K562 (cell line): ENCODE measurements at regions not wholly inside any gene's neighbourhood (a gene's known extent, or its start where the extent isn't known, plus 50 kb on each side); places are given as distances from the start of the nearest gene placed in this dataset.

Experiments
- ATAC-seq: fragments of 200-7000 bp; cut with Tn5 transposase; 3 replicates; pipeline ENCODE4 v1.9.1; 2020; ENCODE audit warnings: moderate library complexity
- BruUV-seq: library from RNA; stranded (reverse); fragments of 400-500 nt; replicated peaks from 2 replicates; lab custom pipeline; 2021; lab: Mats Ljungman, UMichigan
- CTCF ChIA-PET: fragments of 300-600 bp; formaldehyde crosslinking; extraction: SDS; loops from one replicate; lab custom pipeline; 2021; ENCODE audit warnings: low intra/inter-chr PET ratio; lab: Yijun Ruan, JAX
- POLR2A ChIA-PET: fragments of 300-600, 350-650 bp; sonication (Branson Sonifier 250); formaldehyde crosslinking; extraction: SDS; loops from one replicate; lab custom pipeline; 2021; ENCODE audit warnings: antibody characterized with exemption, inconsistent platforms; lab: Yijun Ruan, JAX
- DNase-seq, 4 experiments: peaks; one replicate each; pipeline versions ENCODE4 v3.0.0 to v3.0.0-alpha.2; 2011 to 2018; ENCODE audit warnings: low spot score in 3 of 4, mixed read lengths in 3 of 4; ENCODE audit errors: extremely low read depth in 1 of 4
- FAIRE-seq: peaks from 2 replicates; lab custom pipeline; 2011; peaks lifted over from hg19 to GRCh38; lab: Jason Lieb, UNC
- H2AFZ ChIP-seq: 2 replicates; pipeline ENCODE4 v1.6.0; 2011; ENCODE audit warnings: low read depth, low read length, control low read depth, inconsistent platforms
- H3K27ac ChIP-seq: fragments of 200-600 bp; 3 replicates; pipeline ENCODE4 v1.8.0; 2011; ENCODE audit warnings: low read depth, mild to moderate bottlenecking, control low read depth, inconsistent platforms, low read length, moderate library complexity, mixed read lengths; ENCODE audit errors: extremely low read depth
- H3K27me3 ChIP-seq, 2 experiments: fragments of 300-600 bp in 1 of 2; 2 replicates in 1 of 2; 3 replicates in 1 of 2; pipeline versions ENCODE4 v1.6.0 to v1.8.0; 2011; ENCODE audit warnings: inconsistent platforms in 2 of 2, low read length in 2 of 2, mild to moderate bottlenecking in 1 of 2, mixed read lengths in 1 of 2, moderate library complexity in 1 of 2; ENCODE audit not compliant: control insufficient read depth in 2 of 2, insufficient read depth in 2 of 2
- H3K36me3 ChIP-seq: fragments of 300-600 bp; 3 replicates; pipeline ENCODE4 v1.8.0; 2011; ENCODE audit warnings: mild to moderate bottlenecking, low read length, inconsistent platforms; ENCODE audit not compliant: control insufficient read depth, insufficient read depth
- H3K4me1 ChIP-seq, 2 experiments: fragments of 200-600 bp in 1 of 2; replicated peaks in 1 of 2; 2 replicates in 1 of 2; 3 replicates in 1 of 2; pipeline versions ENCODE4 v1.5.1 to v1.8.0; 2011; ENCODE audit warnings: inconsistent platforms in 2 of 2, low read length in 2 of 2, mild to moderate bottlenecking in 1 of 2, mixed read lengths in 1 of 2, moderate library complexity in 1 of 2; ENCODE audit not compliant: control insufficient read depth in 2 of 2, insufficient read depth in 2 of 2
- H3K4me2 ChIP-seq: 2 replicates; pipeline ENCODE4 v1.6.1; 2011; ENCODE audit warnings: low read length, control low read depth, inconsistent platforms, mixed read lengths; ENCODE audit not compliant: insufficient read depth
- H3K4me3 ChIP-seq: fragments of 200-600 bp; sonication (generic), shearing (Covaris generic); 2 replicates; pipeline ENCODE4 v1.5.1; 2016; ENCODE audit warnings: control low read depth, inconsistent platforms
- H3K79me2 ChIP-seq: fragments of 200-600 bp; 3 replicates; pipeline ENCODE4 v1.8.0; 2011; ENCODE audit warnings: low read length, inconsistent platforms; ENCODE audit not compliant: control insufficient read depth, insufficient read depth
- H3K9ac ChIP-seq, 2 experiments: 2 replicates each; pipeline versions ENCODE4 v1.6.0 to v1.6.1; 2011; ENCODE audit warnings: low read depth in 2 of 2, low read length in 2 of 2, control low read depth in 1 of 2, inconsistent platforms in 1 of 2, mild to moderate bottlenecking in 1 of 2, mixed read lengths in 1 of 2; ENCODE audit not compliant: insufficient read depth in 1 of 2
- H3K9me1 ChIP-seq: one replicate; pipeline ENCODE4 v1.6.0; 2011; ENCODE audit warnings: inconsistent platforms, mild to moderate bottlenecking, low read length, moderate library complexity; ENCODE audit not compliant: control insufficient read depth, insufficient read depth
- H3K9me3 ChIP-seq: replicated peaks from 2 replicates; pipeline ENCODE4 v1.5.1; 2011; ENCODE audit warnings: low read depth, low read length, inconsistent platforms; ENCODE audit not compliant: control insufficient read depth, insufficient read depth
- H4K20me1 ChIP-seq: replicated peaks from 2 replicates; pipeline ENCODE4 v1.6.1; 2011; ENCODE audit warnings: low read length, inconsistent platforms, mixed read lengths; ENCODE audit not compliant: control insufficient read depth, insufficient read depth
- BACH1 ChIP-seq: fragments of 200-800 bp; sonication (Bioruptor generic); IDR thresholded peaks from 2 replicates; pipeline ENCODE4 v1.6.1; 2016; ENCODE audit warnings: missing genetic modification characterization, missing compliant biosample characterization
- CC2D1A ChIP-seq: fragments of 450-650 bp; IDR thresholded peaks from 2 replicates; pipeline ENCODE4 v1.6.1; 2017; ENCODE audit warnings: mild to moderate bottlenecking
- CXXC5 ChIP-seq: fragments of 250-450 bp; sonication (Bioruptor Pico); IDR thresholded peaks from 2 replicates; pipeline ENCODE4 v1.8.0; 2022; ENCODE audit warnings: inconsistent platforms, mild to moderate bottlenecking, moderate library complexity
- ETV1 ChIP-seq: fragments of 450-650 bp; conservative IDR thresholded peaks from 2 replicates; pipeline ENCODE4 v1.6.1; 2016; ENCODE audit warnings: missing genetic modification characterization, control low read depth, low read depth, missing compliant biosample characterization
- GATAD2B ChIP-seq: fragments of 450-650 bp; IDR thresholded peaks from 2 replicates; pipeline ENCODE4 v1.6.1; 2017; ENCODE audit warnings: mild to moderate bottlenecking, borderline replicate concordance
- HIVEP1 ChIP-seq: fragments of 250-450 bp; sonication (Bioruptor Pico); IDR thresholded peaks from 2 replicates; pipeline ENCODE4 v1.4.0; 2020; ENCODE audit warnings: mild to moderate bottlenecking
- NRF1 ChIP-seq, 2 experiments: fragments of 450-650 bp; IDR thresholded peaks in 1 of 2; conservative IDR thresholded peaks in 1 of 2; 2 replicates each; pipeline ENCODE4 v1.6.1; 2014; ENCODE audit warnings: mild to moderate bottlenecking in 2 of 2
- ZNF197 ChIP-seq: fragments of 200-800 bp; sonication (Bioruptor generic); IDR thresholded peaks from 2 replicates; pipeline ENCODE4 v1.6.1; 2016; ENCODE audit warnings: low read depth, missing genetic modification characterization, missing compliant biosample characterization
- ZNF431 ChIP-seq: sonication (generic); formaldehyde crosslinking; IDR thresholded peaks from 2 replicates; pipeline ENCODE4 v1.8.0; 2022; ENCODE audit warnings: mild to moderate bottlenecking, missing genetic modification reagents
- WGBS: fragments of 100-300 bp; shearing (Covaris generic); methylation state at CpG from one replicate; pipeline ENCODE4 v1.1.6; 2016; ENCODE audit warnings: low coverage, mixed read lengths; ENCODE audit not compliant: insufficient coverage; ENCODE audit errors: missing lambda C conversion rate; 5-methylcytosine and 5-hydroxymethylcytosine counted together
- in situ Hi-C: fragments of 300-500 bp; cut with MboI; formaldehyde crosslinking; loops from 4 replicates; pipeline ENCODE4 v1.15.0; 2018; ENCODE audit warnings: inconsistent platforms, mixed read lengths
- intact Hi-C: fragments of 100-400 bp; cut with micrococcal nuclease; formaldehyde crosslinking; loops from 2 replicates; pipeline ENCODE4 v1.14.2; 2022

GRCh38 chr9:75531588-75531987, 358.9 kb upstream of the PCSK5 start:
- FAIRE-seq (no peak), ATAC-seq (no peak), DNase-seq (no peak)
- Histone ChIP-seq H2AFZ (no peak overlapping the region), H3K9me1 (no peaks in the 10 kb centered on the region), H3K9me3 (no peaks in the 10 kb centered on the region), H3K36me3 (no peaks in the 10 kb centered on the region), H3K9ac (no peak overlapping the region), H3K4me1 (no peaks in the 10 kb centered on the region), H3K4me2 (no peak overlapping the region), H3K79me2 (no peaks in the 10 kb centered on the region), H4K20me1 (no peaks in the 10 kb centered on the region), H3K27me3 (no peaks in the 10 kb centered on the region), H3K27ac (no peak overlapping the region), H3K4me3 (no peak overlapping the region)
- ChIA-PET CTCF (no interaction called here), POLR2A (no interaction called here)
- WGBS: 0% methylated on average over 2 of the region's 2 CpGs
- no peak for TF ChIP-seq ZNF431 (CRISPR knock-in tag)
- no peak for TF ChIP-seq ETV1 (tag)
- no peak for TF ChIP-seq CXXC5 (CRISPR knock-in tag)
- TF ChIP-seq ZNF197 (CRISPR knock-in tag): no peak
- no peak for TF ChIP-seq HIVEP1 (CRISPR knock-in tag)
- no peak for TF ChIP-seq NRF1 (conservative IDR thresholded peaks at IDR 0.05 in 1 of 2, IDR thresholded peaks at IDR 0.05 in 1 of 2)
- TF ChIP-seq CC2D1A: no peak
- TF ChIP-seq GATAD2B: no peak
- no peak for TF ChIP-seq BACH1 (tag)
- intact Hi-C loops (no loop called here), in situ Hi-C loops (no loop called here)
- no TSS peak for BruUV-seq
